ENCODE measurements at regions not wholly inside any gene's neighbourhood (a gene's known extent, or its start where the extent isn't known, plus 50 kb on each side); places are given as distances from the start of the nearest gene placed in this dataset.

- no peaks in the 10 kb centered on the region for H3K9me3 ChIP-seq (ENCODE audit: control insufficient read depth in 4 of 4, low read length in 3 of 4)
- H3K4me3 ChIP-seq (ENCODE audit: low read depth in 1 of 3, low read length in 3 of 3), result no peak overlapping the region
- DNase-seq (ENCODE audit: low spot score), result no peak
- H3K27me3 ChIP-seq (ENCODE audit: control insufficient read depth in 4 of 4, insufficient read depth in 4 of 4, low read length in 3 of 4), result no peaks in the 10 kb centered on the region
- H3K9ac ChIP-seq (ENCODE audit: low read depth in 1 of 2, low read length in 2 of 2), result no peak overlapping the region
- H3K4me1 ChIP-seq (ENCODE audit: control insufficient read depth in 4 of 4, insufficient read depth in 4 of 4, low read length in 3 of 4), result peaks cover 1 to 16% (median 14%) of the 10 kb centered on the region in 4 donors
- no peak overlapping the region for H3K27ac ChIP-seq (ENCODE audit: low read depth in 1 of 2, low read length in 2 of 2)
- H3K36me3 ChIP-seq (ENCODE audit: control insufficient read depth in 4 of 4, insufficient read depth in 3 of 4, low read depth in 1 of 4, low read length in 3 of 4), result no peaks in the 10 kb centered on the region
- TF ChIP-seq REST (IDR thresholded peaks at IDR 0.05), result no peak
- 81% methylated on average over 3 of the region's 3 CpGs for WGBS
Observed at GRCh38 chr7:15011289-15011688, 108.7 kb upstream of the DGKB start.

- TF ChIP-seq SP1 (IDR thresholded peaks at IDR 0.05) (peak; percentile 28), MAX (IDR thresholded peaks at IDR 0.05) (no peak), HNF4G (IDR thresholded peaks at IDR 0.05) (no peak), REST (IDR thresholded peaks at IDR 0.05) (no peak), FOXA1 (IDR thresholded peaks at IDR 0.05) (peak; percentile 10), EGR1 (IDR thresholded peaks at IDR 0.05; ENCODE audit: low read depth in 2 of 2) (no peak), JUND (IDR thresholded peaks at IDR 0.05) (peak in 1 of 2 donors; percentile 40), RAD21 (IDR thresholded peaks at IDR 0.05) (peak; percentile 58 to 65), FOXA2 (IDR thresholded peaks at IDR 0.05) (no peak), TAF1 (conservative IDR thresholded peaks at IDR 0.05) (no peak), YY1 (IDR thresholded peaks at IDR 0.05) (peak; percentile 17), RXRA (IDR thresholded peaks at IDR 0.05) (peak in 1 of 2 donors; percentile 18), NR2F2 (IDR thresholded peaks at IDR 0.05) (no peak), ZBTB33 (IDR thresholded peaks at IDR 0.05) (no peak), HNF4A (conservative IDR thresholded peaks at IDR 0.05) (peak; percentile 25 to 28), GABPA (IDR thresholded peaks at IDR 0.05 in 1 of 2, conservative IDR thresholded peaks at IDR 0.05 in 1 of 2) (no peak), CTCF (IDR thresholded peaks at IDR 0.05; ENCODE audit: low read depth, low read length, missing input control) (no peak), ATF3 (IDR thresholded peaks at IDR 0.05) (no peak)
- peak overlapping the region in 1 of 3 donors; percentile 34 for H3K4me3 ChIP-seq (ENCODE audit: low read depth in 1 of 3, low read length in 3 of 3)
- no peaks in the 10 kb centered on the region for H3K36me3 ChIP-seq (ENCODE audit: control insufficient read depth in 4 of 4, insufficient read depth in 3 of 4, low read depth in 1 of 4, low read length in 3 of 4)
- peaks cover 1 to 9% (median 6%) of the 10 kb centered on the region in 4 donors for H3K4me1 ChIP-seq (ENCODE audit: control insufficient read depth in 4 of 4, insufficient read depth in 4 of 4, low read length in 3 of 4)
- WGBS, result 44% methylated on average over 5 of the region's 5 CpGs
- no peak for DNase-seq (ENCODE audit: low spot score)
- H3K27ac ChIP-seq (ENCODE audit: low read depth in 1 of 2, low read length in 2 of 2), result no peak overlapping the region
- H3K9me3 ChIP-seq (ENCODE audit: control insufficient read depth in 4 of 4, low read length in 3 of 4), result no peaks in the 10 kb centered on the region
- no peak overlapping the region for H3K9ac ChIP-seq (ENCODE audit: low read depth in 1 of 2, low read length in 2 of 2)
- no peaks in the 10 kb centered on the region for H3K27me3 ChIP-seq (ENCODE audit: control insufficient read depth in 4 of 4, insufficient read depth in 4 of 4, low read length in 3 of 4)
Observed at GRCh38 chr7:15007507-15007906, 105.0 kb upstream of the DGKB start.
